GM18861 (cell line): ENCODE measurements at regions not wholly inside any gene's neighbourhood (a gene's known extent, or its start where the extent isn't known, plus 50 kb on each side); places are given as distances from the start of the nearest gene placed in this dataset.

ENCODE experiments used
- ATAC-seq: cut with Tn5 transposase; IDR thresholded peaks from one replicate; pipeline ENCODE4 v1.9.1; 2021; ENCODE audit not compliant: unreplicated experiment

DNA sequence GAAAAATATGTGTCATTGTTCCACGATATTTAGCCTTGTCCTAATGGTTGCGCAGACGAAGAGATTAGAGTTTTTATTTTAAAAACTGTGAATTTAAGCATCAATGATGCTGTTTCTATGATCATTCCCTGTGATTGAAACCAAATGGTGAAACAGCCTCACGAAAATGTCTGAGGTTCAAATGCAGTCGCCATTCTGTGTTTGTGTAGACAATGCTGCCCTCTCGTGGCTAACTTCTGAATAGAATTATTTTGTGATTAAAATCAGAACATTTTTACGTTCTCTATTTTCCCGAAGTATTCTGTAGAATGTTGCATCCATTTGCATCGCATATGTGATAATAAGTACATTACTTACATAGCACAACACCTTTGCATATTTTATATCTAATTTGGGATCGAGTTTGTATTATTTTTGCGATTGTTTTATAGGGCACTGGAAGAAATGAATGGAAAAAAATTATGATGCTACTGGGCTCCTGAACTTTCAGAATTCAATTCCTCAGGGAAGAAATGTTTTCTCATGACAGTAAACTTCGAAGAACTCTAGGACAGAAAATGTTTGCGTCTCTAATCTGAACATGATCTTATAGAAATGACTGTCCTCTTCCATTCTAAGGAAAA, 54.8 kb upstream of the CREB1 start:
- ATAC-seq, result no peak

DNA sequence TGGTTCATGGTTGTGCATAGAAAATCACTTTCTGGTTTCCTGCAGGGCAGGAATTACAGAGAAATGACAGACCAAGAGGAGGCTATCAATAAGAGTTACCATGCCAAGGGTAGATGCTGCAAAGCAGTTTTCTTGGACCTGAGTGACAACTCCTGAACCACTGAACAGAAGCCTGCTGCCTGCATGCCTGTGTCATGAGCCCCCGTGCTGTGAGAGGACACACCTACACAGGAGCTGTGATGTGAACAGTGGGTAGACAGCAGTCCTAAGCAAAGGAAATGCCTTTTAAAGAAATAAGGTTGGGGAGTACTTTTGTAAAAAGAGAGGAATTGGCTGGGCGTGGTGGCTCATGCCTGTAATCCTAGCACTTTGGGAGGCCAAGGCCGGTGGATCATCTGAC, 54.2 kb upstream of the CREB1 start:
- ATAC-seq, result no peak

DNA sequence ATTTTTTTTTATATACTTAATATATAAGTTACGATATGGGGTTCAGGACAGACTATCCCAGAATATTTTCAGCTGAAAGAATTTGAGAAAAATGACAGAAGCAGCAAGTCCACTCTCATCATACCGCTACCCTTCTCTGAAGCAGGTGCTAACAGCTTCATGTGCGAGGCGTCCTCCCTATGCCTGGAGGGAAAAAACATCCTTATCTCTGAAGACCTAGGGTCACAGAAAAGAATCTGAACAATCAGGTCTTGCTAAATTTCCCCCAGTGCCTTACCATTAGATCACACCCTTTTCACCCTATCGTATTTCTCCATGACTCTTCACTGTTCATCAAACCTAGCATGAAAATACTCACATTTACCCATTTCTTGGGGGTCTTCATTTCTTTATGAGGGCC, 51.9 kb upstream of the CREB1 start:
- no peak for ATAC-seq

GRCh38 chr2:207478572-207478971, 51.2 kb upstream of the CREB1 start:
- ATAC-seq, result no peak

- no peak for ATAC-seq
Observed at GRCh38 chr2:207479198-207479785, 50.5 kb upstream of the CREB1 start.
